ENCODE measurements at regions not wholly inside any gene's neighbourhood (a gene's known extent, or its start where the extent isn't known, plus 50 kb on each side); places are given as distances from the start of the nearest gene placed in this dataset.

GRCh38 chr1:218886101-218886871 is 287.4 kb upstream of the LYPLAL1 start:
- no peak for TF ChIP-seq POLR2AphosphoS5 (IDR thresholded peaks at IDR 0.05; ENCODE audit: low read length)
- TF ChIP-seq KDM1A (IDR thresholded peaks at IDR 0.05; ENCODE audit: borderline replicate concordance), result no peak
- TF ChIP-seq, protein P1, sequence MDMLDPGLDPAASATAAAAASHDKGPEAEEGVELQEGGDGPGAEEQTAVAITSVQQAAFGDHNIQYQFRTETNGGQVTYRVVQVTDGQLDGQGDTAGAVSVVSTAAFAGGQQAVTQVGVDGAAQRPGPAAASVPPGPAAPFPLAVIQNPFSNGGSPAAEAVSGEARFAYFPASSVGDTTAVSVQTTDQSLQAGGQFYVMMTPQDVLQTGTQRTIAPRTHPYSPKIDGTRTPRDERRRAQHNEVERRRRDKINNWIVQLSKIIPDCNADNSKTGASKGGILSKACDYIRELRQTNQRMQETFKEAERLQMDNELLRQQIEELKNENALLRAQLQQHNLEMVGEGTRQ (IDR thresholded peaks at IDR 0.05; ENCODE audit: borderline replicate concordance, low read depth, low read length), result no peak
- no peak for TF ChIP-seq EP300 (IDR thresholded peaks at IDR 0.05; ENCODE audit: borderline replicate concordance in 1 of 2, control insufficient read depth in 1 of 2, low read depth in 2 of 2, low read length in 2 of 2)
- no peak for TF ChIP-seq ZNF207 (IDR thresholded peaks at IDR 0.05; ENCODE audit: borderline replicate concordance)
- TF ChIP-seq, protein P2, sequence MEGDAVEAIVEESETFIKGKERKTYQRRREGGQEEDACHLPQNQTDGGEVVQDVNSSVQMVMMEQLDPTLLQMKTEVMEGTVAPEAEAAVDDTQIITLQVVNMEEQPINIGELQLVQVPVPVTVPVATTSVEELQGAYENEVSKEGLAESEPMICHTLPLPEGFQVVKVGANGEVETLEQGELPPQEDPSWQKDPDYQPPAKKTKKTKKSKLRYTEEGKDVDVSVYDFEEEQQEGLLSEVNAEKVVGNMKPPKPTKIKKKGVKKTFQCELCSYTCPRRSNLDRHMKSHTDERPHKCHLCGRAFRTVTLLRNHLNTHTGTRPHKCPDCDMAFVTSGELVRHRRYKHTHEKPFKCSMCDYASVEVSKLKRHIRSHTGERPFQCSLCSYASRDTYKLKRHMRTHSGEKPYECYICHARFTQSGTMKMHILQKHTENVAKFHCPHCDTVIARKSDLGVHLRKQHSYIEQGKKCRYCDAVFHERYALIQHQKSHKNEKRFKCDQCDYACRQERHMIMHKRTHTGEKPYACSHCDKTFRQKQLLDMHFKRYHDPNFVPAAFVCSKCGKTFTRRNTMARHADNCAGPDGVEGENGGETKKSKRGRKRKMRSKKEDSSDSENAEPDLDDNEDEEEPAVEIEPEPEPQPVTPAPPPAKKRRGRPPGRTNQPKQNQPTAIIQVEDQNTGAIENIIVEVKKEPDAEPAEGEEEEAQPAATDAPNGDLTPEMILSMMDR (IDR thresholded peaks at IDR 0.05 in 2 of 3, conservative IDR thresholded peaks at IDR 0.05 in 1 of 3; ENCODE audit: control insufficient read depth in 2 of 3, extremely low read depth in 1 of 3, insufficient read depth in 1 of 3, low read depth in 3 of 3, low read length in 3 of 3), result no peak
- TF ChIP-seq NR2F1 (conservative IDR thresholded peaks at IDR 0.05), result no peak

Data from GM12878 (cell line).